ENCODE measurements at regions not wholly inside any gene's neighbourhood (a gene's known extent, or its start where the extent isn't known, plus 50 kb on each side); places are given as distances from the start of the nearest gene placed in this dataset.

DNA sequence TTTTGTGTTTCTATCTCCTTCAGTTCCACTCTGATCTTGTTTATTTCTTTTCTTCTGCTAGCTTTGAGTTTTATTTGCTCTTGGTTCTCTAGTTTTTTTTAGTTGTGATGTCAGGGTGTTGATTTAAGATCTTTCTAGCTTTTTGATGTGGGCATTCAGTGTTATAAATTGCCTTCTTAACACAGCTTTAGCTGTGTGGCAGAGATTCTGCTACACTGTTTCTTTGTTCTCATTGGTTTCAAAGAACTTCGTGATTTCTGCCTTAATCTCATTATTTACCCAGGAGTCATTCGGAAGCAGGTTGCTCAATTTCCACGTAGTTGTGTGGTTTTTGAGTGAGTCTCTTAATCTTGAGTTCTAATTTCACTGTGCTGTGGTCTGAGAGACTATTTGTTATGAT lies 251.7 kb upstream of the HTR2A start:
- no peak for DNase-seq

DNA sequence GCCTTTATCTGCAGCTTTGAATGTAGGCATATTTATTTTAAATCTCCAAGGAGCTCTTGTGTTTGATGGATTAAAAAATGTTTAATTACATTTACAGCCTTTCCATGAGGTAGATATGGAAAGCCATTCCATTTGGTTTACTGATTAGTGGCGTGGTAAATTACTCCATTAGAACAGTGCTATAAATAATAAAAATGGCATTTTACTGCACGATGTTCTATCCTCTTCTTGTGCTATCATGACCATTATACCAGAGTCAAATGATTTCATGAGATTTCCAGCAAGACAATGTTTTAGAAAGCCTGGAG lies 250.9 kb upstream of the HTR2A start:
- DNase-seq: no peak

DNA sequence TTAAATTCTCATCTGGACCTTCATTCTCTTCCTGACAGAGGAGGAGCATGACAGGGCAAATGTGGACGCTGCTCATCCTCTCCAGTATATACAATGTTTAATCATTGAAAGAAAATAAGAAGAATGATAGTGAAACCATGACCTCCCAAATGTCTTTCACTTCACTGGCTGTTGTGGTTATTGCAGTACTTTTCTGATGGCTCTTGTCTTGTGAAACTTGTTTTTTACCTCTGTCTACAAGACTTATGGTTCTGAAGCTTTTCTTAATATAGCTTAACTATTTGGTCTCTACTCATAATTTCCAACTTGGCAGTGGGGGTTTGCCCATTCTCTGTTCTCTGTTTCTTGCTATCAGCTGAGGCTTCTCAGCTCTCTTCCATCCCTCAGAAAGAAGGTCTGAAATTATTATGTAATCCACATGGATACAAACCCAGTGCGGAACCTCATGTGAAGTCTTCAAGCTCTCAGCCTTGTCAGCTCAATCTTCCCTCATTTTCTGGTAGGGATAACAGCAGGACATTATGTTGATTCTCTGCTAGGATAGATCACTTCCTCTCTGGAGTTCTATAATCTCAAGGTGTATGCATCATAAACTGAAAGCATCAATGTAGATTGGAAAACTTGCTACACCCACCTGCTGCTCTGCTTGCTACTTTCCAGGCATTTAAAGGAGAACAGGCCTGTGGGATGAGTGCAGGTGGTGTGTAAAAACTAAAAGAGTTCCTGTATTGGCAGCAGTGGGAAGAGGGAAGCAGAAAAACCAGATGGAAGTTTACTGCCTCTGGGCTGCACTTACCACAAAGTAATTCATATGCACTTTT lies 250.3 kb upstream of the HTR2A start:
- DNase-seq: no peak

DNA sequence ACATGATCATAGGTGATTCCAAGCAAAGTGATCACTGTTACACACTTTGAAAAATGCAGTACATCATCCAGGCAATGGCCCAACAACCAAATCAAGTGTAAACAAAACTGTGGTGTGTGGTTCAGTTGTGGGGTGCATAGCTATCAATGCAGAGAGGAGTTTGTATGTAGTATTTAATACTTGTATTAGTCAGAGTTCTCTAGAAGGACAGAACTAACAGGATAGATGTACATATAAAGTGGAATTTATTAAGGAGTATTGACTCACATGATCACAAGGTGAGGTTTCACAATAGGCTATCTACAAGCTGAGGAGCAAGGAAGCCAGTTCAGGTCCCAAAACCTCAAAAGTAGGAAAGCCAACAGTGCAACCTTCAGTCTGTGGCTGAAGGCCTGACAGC lies 249.3 kb upstream of the HTR2A start:
- DNase-seq: no peak

DNA sequence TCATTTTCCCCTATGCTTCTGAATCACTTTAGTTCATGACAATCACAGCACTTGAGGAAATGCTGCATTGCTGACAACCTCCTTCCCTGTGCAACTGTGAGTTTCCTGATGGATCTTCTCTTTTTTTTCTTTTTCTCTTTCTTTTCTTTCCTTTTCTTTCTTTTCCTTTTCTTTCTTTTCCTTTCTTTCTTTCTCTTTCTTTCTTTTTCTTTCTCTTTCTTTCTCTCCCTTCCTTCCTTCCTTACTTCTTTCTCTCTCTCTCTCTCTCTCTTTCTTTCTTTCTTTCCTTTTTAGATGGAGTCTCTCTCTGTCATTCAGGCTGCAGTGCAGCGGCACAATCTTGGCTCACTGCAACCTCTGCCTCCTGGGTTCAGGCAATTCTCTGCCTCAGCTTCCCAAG lies 247.9 kb upstream of the HTR2A start:
- DNase-seq: no peak

DNA sequence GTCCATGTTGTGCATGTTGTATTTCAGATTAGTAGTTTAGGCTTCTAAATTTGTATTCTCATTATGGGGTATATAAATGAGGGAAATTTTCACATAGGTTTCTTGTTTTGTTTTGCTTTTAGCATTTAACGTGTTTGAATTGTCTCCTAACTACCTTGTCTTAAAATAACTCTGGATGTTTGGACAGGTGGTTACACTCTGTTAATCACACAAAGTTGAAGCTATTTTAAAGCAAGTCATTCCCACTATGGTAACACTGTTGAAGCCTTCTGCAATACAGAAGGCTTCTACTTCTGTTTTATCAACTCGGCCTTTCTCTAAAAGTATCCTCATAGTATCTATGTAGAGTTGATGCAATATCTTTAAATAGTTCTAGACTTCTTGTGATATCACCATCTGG lies 245.3 kb upstream of the HTR2A start:
- no peak for DNase-seq

DNA sequence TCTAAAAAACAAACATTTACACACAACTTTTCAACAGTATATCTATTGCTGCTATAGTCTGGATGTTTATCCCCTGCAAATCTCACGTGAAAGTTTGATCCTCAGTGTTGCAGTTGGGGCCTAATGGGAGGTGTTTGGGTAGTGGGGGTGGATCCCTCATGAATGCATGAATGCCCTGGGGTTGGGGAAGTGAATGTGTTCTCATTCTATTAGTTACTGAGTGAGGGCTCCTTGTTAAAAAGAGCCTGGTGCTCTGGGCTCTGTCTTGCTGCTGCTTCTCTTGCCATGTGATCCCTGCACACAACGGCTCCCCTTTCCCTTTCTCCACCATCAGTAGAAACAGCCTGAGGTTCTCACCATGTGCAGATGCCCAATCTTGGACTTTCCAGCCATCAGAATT lies 242.7 kb upstream of the HTR2A start:
- no peak for DNase-seq

DNA sequence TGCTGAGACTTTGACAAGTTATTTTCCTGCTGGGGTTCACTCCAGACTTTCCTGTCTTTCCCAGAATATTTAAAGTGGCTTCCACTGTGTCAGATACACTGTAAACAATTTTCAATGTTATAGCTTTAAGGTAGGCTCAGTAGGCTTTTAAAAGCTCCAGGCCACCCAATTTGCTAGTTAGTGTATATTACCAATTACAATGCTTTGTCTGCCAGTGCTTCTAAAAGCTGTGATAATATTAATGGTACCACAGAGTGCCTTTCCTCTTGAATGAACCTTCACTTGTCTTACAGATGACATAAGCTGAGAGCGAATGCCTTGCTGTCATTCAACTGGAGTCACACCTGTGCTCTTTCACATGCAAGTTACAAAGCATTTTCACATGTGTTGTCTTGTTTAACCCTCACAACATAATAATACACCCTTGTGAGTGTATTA lies 239.7 kb upstream of the HTR2A start:
- no peak for DNase-seq

DNA sequence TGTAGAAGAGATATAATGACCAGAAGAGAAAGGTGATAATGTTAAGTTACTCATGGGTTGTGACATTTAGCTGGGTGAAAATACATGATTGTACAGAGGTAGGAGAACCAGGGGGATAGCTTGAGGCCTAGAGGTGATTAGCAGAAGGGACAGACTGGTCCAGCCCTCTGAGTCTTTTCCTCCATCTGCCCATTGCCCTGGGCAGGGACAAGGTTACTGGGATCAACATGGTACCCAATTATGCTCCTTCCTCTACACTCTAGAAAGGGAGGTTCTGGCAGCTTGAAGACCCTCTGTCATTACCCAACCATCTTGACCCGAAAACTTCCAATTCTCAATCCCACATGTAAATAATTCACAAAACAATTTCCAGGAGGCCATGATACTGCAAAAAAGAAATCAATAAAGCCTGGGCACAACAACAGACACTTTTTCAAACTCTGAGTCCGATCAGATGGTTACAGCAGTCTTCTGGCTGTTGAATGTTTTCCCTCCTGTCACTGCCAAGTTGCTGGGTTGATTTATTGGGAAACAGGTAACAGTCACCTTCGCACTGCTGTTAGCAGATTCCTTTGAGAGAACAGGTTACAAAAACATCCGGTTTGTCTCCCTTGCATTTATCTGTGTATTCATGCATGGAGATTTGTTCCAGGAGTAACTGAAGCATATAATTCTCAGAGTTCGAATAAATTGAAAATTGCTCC lies 239.1 kb upstream of the HTR2A start:
- DNase-seq: no peak

DNA sequence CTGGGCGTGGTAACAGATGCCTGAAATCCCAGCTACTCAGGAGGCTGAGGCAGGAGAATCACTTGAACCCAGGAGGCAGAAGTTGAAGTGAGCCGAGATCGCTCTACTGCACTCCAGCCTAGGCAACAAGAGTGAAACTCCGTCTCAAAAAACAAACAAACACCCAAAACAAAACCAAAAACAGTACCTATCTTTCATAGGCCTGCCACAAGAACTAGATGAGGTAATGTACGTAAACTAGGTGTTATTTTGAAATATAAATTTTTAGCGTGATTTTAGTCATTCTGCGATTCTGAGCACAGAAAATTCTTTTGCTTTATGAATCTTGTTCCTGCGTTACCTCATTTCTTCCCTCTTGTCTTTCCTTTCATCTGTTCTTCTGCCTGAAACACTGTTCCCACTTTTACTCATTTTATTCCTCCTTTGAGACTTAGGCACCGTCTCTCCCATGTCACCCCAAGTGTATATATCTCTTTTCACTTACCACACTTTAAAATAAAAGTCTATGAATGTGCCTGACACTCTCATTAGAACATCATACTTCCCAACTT lies 238.2 kb upstream of the HTR2A start:
- no peak for DNase-seq

DNA sequence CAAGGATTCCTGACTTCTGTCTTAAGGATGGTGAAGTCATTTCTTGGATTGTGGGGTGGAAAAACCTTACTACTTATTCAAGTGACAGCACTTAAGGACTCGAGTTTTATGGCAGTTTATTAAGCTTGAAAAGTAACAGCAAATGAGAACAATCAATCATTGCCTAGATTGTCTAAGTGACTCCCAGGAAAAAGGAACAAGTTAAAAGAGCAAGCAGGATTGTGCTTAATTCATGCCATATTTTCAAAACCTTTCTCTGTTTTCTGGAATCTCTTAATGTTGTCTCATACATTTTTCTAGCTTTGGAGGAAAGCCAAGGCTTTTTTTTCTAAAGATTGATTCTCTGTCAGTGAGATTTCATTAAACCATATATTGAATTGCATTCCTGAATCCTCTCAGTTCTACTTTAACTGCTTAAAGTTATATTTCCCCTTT lies 236.2 kb upstream of the HTR2A start:
- DNase-seq: no peak

DNA sequence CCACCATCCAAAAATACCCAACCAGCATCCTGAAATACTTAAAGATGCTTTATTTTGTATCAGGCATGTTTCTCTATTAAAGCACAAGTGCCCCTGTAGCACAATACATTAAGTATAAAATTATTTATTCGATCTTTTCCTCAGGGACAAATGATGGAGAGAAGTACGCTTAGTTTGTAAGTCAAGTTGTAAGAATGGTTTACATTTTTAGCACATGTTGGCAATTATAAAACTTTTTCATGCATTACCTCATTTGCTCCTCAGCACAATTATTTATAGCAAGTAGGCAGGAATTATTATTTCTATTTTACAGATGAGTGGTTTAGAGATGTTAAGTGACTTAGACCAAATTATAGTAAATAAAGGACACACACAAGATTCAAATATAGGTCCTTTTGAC lies 232.6 kb upstream of the HTR2A start:
- no peak for DNase-seq

DNA sequence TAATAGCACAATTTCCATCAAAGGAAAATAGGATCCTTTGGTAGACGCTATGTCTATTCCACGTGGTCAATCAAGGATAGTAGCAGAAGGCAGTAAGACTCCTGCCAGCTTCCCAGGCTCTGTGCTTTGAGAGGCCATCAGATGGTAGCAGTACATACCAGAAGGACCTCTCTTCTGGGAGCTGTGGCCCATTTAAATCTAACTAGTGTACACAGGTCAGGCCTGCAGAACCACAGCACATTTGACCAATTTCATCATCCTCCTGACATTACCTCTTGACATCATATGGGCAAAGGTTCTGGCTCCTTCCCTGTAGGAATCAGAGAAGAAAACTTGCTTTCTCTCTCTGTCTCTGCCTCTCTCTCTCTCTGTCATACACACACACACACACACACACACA lies 229.6 kb upstream of the HTR2A start:
- no peak for DNase-seq

DNA sequence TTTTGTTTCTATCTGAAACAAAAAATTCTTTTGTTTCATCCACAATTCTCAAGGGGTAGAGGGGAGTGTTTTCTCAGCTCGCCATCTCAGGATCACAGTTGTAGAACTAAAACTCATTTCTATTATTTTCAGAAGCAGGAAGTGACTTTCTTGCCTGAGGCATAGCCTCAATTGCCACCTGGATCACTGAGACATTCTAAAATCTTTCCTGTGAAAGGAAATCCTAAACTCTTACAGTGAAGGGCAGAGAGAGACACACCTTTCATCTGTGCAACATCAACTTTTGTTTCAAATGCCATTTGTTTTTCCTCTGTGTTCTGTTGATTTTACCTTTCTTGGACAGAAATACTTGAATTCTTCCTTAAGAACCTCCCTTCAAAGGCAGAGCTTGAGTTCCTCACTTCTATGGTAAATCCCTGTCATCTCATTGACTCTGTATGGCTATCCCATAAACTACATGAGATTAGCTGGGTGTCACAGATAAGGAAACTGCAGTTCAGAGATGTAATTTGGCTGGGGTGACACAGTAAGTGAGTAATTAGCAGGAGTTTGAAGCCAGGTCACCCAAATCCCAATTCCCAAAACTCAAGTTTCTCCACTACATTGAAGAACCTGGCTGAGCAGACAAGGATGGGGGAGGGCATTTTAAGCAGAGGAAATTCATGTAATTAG lies 224.4 kb upstream of the HTR2A start:
- no peak for DNase-seq

DNA sequence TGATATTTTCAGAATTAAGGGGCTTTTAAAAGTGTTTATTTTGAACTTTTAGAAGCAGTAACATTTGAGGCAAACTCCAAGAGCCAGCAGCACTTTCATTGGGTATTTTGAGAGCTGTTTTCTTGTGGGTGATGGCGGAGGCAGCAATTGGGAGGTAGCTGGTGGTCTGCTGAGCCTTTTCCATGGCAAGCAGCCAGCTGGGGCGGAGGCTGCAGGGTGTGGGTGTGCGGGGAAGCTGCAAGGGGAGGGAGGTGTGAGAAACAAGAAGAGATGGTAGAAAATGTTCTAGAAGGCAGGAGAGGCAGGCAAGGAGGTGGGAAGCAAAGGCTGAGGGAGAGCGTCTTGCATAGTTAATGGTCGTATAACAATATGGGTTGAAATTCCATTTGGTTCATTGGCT lies 223.4 kb upstream of the HTR2A start:
- no peak for DNase-seq

DNA sequence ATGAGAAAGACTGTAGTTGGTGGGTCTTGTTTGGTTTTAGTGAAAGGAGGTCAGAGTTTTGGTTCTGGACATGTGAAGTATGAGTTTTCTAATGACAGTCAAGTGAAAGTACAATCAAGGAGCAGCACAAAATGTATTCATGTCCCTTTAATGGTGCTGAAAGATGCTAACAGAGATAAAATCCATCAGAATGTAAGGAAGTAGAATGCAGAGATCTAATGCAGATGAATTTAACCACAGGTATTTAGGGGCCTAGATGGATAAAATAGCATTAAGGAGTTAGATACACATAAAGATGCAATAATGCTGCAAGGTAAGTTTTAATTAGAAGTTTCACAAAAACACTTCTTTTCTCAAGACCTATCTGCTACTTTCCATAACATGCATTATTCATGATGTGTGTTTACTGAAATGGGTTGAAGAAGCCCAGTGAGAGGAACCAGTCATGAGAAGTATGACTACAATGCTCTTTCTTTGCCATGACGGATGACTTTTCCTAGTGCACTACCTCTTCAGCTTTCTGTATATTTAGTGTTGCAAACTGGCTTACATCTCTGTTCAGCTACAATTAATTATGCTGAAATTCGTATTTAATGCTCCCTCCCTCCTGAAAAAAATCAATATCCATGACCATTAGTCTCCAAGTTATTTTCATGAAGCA lies 222.9 kb upstream of the HTR2A start:
- DNase-seq: no peak

DNA sequence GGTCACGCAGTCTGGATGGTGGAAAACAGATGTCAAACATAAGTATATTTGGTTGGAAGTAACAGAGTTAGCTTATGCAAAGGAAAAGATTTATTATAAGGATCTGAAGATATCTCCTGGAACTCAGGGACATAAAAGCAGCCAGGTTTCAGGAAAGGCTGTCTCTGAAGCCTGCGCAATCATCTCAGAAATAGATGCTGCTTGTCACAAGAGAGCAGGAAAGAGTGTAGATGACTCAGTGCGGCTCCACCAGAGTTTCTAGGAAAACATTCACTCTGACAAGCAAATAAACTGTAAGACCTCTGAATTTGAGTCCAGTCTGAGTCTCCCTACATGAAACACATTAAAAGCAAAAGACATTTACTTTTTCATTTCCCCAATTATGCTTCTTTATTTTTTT lies 220.4 kb upstream of the HTR2A start:
- DNase-seq: no peak

DNA sequence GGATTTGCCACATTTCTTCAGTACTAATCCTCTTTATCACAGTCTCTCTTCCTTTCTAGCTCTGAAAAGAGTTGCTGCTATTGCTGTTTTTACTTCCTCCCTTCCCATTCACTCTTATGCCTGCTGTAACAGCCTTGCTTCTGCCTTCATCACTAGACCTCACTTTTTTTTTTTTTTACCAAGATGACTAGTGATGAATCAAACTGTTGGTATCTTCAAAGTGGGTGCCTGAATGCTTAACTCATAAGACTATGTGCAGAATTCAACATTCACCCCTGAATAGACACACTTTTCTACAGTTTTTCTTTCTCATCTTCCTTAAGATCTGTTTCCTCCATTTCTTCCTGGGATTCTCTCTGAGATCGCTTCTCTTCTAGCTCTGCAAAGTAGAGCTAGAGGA lies 217.2 kb upstream of the HTR2A start:
- no peak for DNase-seq

DNA sequence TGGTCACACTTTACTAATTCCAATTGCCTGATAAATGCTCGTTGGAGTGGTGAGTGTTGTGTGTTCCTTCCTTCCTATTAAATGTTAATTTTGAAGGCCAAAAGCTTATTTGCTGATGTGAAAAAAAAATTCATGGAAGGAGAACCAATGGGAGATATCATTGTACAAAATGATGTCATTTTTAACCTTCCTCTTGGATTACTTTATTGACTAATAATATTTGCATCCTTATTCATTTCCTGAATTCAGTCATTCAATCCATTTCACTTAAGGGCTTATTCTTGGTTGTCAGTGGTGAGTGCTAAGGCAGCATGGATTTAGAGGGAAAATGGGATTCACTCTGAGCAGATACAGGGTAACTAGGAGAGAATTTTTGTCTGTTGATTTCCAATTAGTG lies 216.0 kb upstream of the HTR2A start:
- DNase-seq: no peak

DNA sequence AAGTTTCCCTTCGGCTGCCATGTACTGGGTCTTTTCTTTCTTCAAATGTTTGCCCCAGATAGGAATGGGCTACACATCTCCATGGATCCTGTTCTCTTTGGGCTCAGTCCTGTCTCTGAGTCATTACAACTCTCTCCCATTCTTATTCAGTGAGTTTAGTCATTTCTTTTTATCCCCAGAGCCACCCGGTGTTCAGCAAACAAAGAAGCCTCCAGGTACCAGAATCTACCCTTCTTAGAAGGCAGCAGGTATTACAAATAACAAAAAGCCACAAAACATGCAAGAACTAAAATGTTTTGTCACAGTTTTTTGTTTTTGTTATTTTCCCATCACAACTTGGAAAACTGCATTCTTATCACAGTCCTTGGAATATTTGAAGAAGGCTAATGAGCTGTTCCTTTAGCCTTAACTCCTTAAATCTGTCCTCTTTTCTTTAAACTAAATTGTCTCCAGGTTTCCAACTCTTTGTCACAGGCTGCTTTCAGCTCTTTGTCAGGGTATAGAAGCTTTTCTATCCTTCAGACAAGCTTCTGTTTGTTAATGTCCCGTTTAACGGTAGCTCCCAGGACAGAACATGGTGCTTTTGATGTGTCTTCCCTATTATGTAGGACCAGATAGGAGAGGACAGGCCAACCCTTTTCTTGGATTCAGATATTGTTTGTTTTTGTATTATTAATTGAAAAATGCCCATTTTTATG lies 215.5 kb upstream of the HTR2A start:
- DNase-seq: no peak

DNA sequence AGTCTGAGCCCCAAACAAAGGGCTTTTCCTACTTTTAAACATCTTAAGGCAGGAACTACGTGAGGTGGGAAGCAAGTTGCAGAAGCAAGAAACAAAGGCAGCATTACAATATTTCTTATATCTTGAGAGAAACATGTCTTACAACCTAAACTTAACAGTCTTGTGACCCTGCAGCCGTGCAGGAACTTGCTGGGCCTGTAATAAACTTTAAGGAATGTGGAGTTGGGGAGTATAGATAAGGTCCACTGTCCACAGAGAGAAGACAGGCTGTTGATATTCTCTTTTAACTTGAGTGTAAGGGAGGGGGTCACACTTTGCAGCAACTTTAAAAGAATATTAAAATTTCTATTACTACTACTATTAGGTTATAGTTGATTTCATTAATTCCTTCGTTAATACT lies 214.6 kb upstream of the HTR2A start:
- DNase-seq: no peak

DNA sequence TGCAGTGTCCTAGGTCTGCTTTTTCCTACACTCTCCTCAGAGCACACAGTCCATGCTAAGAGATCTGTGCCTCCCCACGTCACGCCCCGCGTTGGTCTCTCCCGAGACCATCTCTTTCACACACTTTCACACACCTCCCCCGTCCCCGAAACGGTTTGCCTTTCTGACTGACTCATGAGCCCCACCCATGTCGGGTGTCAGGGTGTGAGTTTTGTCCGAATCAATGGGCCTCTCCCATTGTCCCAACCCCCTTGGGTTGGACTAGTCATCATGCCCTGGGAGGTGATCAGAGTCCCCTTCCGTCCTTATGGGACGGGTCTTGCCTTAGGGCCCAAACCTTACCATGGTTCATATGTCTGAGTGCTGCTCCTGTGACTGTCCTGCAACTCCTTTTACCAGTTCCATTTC lies 214.0 kb upstream of the HTR2A start:
- no peak for DNase-seq

DNA sequence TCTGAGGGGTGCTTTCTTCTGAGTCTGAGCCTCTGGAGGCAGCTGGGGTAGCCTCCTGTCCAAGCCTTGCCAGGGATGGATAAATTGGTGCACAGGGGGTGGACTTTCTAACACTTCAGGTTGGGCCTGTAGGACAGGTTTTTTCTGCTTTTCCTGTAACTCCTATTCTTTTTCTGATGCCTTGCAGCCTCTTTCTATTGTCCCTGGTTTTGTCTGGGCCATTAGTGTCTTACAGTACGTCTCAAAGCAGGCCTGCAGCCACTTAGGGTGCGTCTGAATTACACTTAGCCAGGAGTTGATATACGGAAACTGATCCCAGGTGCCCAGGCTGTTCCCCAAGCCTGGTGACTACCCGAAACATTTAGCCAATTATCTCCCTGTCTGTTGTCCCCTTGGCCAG lies 213.3 kb upstream of the HTR2A start:
- DNase-seq: no peak

Data from NCI-H1694 treated with DMSO at 0.1 percent for 48 hours (cell line).